ENCODE measurements at regions not wholly inside any gene's neighbourhood (a gene's known extent, or its start where the extent isn't known, plus 50 kb on each side); places are given as distances from the start of the nearest gene placed in this dataset.
A peak's percentile ranks its signal among the peaks of the same experiment; 100 is the strongest.

DNA sequence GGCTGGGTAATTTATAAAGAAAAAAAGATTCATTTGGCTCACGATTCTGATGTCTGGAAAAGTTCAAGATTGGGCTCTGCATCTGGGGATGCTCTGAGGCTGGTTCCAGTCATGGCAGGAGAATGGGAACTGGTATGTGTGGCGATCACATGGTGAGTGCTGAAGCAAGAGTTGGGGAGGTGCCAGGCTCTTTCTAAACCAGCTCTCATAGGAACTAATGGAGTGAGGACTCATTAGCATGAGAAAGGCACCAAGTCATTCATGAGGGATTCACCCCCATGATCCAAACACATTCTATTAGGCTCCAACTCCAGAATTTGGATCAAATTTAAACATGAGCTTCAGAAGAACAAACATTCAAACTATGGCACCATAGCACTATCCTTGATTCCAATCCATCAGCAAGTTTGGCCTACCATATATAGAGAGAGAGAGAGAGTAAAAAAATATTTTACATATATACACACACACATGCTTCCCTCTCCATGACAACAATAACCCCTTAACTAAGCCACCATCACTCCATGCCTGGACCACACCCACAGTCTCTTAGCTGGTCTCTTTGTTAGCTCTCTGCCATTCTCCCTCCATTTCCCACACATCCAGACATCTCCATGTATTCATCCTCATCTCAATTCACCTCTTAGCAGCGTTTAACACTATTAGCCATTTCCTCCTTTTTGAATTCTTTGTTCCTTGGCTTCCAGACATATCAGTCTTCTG is 57.9 kb downstream of the NPY start:
- no peak for DNase-seq

GRCh38 chr7:24343614-24344013 is 59.6 kb downstream of the NPY start:
- no peak for DNase-seq

DNA sequence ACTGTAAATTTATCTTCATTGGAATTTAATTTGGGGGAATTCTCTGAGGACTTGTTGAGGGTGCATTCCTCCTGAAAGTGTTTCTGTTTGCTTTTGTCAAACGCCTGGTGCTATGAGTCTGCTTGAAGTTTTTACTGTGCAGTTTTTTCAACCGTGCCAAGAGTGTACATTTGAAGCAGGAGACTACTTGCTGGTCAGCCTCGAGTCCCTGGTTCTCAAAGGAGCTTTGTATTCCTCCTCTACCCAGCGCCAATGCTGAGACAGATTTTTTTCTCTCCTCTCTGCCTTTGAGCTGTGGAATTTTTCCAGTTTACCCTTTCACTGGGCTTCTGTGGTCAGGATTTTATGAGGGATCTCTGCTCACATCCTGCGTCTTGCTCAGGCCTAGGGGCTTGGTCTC is 62.1 kb downstream of the NPY start:
- DNase-seq: no peak

DNA sequence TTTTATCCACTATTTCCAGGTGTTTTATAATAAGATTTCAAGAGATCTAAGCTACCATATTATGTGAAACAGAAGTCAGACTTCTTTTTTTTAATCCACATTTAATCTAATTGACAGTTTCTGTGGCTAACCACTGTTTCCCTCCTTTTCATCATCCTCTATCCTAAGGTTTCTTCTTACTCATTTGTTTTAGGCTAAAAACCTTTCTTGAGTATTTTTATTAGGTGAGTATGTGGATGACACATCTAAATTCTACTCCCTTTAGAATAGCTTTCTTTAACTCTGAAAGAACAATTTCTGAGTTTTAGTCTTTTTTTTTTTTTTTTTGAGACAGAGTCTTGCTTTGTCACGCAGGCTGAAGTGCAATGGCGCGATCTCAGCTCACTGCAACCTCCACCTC is 62.7 kb downstream of the NPY start:
- no peak for DNase-seq

GRCh38 chr7:24349339-24349738 is 65.3 kb downstream of the NPY start:
- no peak for DNase-seq

DNA sequence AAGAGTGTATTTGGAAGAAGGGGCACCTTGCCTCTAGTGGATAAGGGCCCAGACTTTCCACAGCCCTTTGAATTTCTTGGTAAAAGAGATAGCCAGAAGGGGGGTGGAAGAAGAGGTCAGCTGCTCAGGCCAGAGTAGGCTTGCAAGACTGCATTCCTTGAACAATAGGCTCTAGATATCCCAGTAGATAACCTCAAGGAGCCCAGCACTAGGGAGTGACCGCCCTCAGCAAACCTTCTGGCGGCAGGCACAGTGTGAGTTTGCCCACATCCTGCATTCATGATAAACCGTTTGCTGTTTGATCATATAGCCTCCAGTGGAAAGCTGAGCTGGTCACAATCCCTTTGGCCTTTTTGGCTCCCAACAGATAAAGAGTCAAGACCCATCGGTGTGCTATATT is 70.5 kb downstream of the NPY start:
- DNase-seq: no peak

- DNase-seq: no peak
These were observed 72.9 kb downstream of the NPY start for GRCh38 chr7:24356718-24357386.

DNA sequence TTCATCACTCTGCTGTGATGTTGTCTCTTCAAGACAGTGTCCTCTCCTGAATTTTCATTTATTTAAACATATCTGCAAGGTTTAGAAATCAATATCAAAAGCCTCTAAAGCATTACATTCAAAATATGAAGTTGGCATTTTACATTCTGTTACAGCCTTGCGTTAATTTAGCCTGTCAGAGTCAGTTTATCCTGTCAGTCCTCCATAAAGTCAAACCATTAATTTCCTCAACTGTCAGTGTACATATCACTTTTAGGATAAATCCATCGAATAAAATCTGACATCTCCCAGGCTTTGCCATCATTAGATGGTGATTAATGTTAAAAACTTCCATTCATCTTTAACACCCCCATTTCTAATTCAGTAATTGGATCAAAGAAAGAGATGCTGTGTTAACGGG is 77.0 kb downstream of the NPY start:
- no peak for DNase-seq

GRCh38 chr7:24365606-24366005 is 81.6 kb downstream of the NPY start:
- no peak for DNase-seq

- DNase-seq: no peak
These were observed 82.9 kb downstream of the NPY start for GRCh38 chr7:24366876-24367275.

DNA sequence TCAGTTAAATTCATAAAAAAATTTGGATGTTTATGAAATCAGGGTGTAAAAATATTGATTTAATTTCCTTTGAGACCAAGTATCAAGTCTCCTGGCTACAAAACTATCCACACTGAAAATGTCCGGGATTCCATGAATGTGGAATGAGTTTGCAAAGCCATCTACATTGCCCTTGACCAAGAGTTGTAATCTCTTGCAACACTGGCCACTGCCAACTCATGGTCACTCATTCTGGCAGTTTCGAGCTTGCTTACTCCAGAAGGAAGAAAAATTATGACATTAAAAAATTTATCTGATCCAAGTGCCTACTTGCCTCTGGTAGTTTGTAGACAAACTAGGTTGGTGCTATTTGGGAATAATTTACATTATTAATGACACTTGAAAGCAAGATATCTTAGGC is 84.2 kb downstream of the NPY start:
- DNase-seq: no peak

DNA sequence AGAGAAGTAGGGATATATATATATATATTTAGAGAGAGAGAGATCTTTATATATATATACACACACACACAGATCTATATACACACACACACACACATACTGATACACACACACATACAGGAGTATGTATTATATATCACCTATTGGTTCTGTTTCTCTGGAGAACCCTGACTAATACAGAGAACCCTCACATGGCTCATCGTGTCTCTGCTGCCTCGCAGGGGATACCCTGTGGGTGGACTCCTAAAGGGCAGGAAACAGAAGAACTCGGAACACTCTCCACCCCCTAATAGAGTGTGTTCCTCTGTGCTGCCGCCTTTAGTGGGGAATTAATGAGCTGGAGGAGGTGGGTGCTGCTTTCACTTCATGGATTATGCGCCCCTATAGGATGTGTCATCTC is 86.6 kb downstream of the NPY start:
- no peak for DNase-seq

DNA sequence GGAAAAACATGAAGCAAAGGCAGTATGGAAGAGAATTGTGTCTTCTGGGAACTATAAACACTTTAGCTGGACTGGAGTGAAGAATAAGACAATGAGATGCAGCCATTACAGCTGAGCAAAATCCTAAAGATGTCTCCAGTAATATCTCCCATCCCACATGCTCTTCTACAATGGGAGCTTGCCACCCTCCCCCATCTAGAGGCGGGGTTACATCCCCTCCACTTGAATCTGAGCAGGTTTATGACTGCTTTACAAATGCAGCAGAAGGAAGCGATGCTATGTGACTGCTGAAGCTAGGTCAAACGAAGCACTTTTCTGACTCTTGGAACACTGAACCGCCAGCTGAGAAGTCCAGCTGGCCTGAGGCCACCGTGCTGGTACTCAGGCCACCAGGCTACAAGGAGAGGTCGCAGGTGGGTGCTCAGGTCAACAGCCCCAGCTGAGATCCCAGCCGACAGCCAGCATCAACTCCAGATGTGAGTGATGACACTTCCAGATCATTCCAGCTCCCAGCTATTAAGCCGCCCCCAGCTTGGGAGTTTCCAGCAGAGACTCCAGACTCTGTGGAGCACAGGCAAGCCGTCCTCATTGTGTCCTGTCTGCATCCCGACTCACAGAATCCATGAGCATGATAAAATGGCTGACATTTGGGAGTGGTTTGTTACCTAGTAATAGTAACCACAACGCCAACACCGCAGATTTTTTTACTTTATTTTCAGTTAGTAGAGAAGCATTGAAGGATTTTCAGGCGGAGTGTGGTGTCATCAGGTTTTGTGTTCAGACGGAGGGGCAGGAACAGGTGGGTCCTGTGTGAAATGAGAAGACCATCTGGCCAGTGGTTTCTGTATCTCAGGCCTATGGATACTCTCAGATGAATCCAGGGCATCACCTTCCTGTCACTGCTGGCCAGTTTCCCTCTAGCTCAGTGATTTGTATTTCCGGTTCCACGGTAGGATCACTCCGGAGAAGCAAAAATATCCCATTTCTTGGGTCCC is 89.3 kb downstream of the NPY start:
- peak; percentile 43 for DNase-seq

- no peak for DNase-seq
These were observed 95.1 kb downstream of the NPY start for GRCh38 chr7:24378871-24379616.

- DNase-seq: peak; percentile 8
These were observed 98.0 kb downstream of the NPY start for GRCh38 chr7:24381894-24382505.

DNA sequence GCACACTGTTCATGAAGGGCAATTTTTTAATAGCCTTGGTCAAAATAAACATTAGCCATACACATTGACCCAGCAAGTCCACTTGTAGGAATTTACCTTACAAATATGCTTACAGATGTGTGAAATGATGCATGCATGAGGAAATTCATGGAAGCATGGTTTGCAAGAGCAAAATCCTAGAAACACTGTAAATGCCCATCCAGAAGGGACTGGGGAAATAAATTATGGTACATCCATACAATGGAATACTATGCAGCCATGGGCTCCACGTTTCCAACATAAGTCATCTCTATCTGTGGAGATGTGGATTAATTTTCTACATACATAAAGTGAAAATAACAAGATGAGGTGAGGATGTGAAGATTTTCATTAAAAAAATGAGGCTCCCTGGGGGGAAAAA is 99.1 kb downstream of the NPY start:
- DNase-seq: no peak

- no peak for DNase-seq
These were observed 100.5 kb downstream of the NPY start for GRCh38 chr7:24384362-24385030.

- DNase-seq: no peak
These were observed 104.2 kb downstream of the NPY start for GRCh38 chr7:24388212-24388611.

DNA sequence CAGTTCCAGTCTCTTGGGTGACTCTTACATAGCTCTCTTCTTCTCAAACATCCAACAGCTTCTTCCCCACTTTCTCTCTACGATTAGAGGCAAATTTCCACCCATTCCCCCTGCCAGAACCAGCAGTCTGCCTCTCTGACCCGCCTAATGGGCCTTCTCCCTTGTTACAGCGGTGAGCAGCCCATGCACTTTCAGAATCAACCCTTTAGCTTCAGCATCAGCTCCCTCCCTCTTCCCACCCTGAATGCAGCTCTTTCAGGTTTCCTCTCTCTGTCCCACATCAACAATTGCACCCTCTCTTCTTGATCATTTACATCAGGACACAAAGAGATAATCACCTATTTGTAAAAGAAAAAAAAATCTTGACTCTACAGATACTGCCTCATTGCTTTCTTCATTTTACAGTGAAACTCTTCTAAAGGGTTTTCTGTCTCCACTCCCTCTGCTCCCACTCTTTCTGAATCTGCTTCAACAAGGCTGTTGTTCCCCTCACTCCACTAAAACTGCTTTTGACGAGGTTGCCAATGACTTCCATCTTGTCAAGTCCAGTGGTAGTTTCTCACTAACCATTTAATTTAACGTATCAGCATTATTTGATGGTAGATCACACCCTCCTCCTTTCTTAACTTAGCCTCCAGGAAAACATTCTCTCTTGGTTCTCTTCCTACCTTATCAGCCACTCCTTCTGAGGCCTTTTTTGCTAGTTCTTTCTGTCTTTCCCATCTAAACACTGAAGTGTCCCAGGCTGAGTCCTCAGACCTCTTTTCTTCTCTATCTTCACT is 106.6 kb downstream of the NPY start:
- no peak for DNase-seq

- no peak for DNase-seq
These were observed 108.8 kb downstream of the NPY start for GRCh38 chr7:24392774-24393173.

DNA sequence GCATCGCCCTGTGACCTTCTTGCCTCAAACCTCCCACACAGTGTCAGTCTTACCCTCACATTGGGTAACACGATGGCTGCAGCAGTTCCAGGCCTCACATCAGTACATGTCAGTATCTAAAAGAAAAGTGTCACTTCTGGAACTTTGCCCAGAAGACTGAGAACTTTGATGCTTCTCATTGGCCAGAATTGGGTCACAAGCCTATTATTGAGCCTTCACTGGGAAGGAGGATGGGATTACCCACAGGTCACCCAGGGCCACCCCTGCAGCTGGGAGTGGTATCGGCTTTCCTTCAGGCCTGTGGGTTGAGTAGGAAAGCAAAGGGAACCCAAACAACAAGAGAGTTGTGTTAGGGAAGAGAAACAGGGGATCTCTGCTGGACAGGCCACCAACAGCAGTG is 111.5 kb downstream of the NPY start:
- no peak for DNase-seq
